Stimulated activated memory B cell treated with anti-CD40 and anti-IgM and Interleukin-4, amounts not matched to agents 10 μg/mL and 1 μg/mL and 100 μg/mL, for 72 hours (primary cell): ENCODE measurements at regions not wholly inside any gene's neighbourhood (a gene's known extent, or its start where the extent isn't known, plus 50 kb on each side); places are given as distances from the start of the nearest gene placed in this dataset.

Experiments
- ATAC-seq: fragments of 150-1000 bp; cut with Tn5 transposase; 2 replicates; pipeline ENCODE4 v1.10.0; 2021
- H3K27ac Mint-ChIP-seq: one replicate; pipeline ENCODE4 v1.8.0; 2022; ENCODE audit warnings: mild to moderate bottlenecking, mixed read lengths
- H3K27me3 Mint-ChIP-seq: one replicate; pipeline ENCODE4 v1.8.0; 2022; ENCODE audit warnings: mixed read lengths
- H3K36me3 Mint-ChIP-seq: one replicate; pipeline ENCODE4 v1.8.0; 2022; ENCODE audit warnings: mixed read lengths
- H3K4me1 Mint-ChIP-seq: one replicate; pipeline ENCODE4 v1.8.0; 2022; ENCODE audit warnings: mixed read lengths
- H3K4me3 Mint-ChIP-seq: one replicate; pipeline ENCODE4 v1.8.0; 2022; ENCODE audit warnings: mild to moderate bottlenecking, moderate library complexity, mixed read lengths
- H3K9me3 Mint-ChIP-seq: one replicate; pipeline ENCODE4 v1.8.0; 2022; ENCODE audit warnings: mixed read lengths

- no peak for ATAC-seq
- no peaks in the 10 kb centered on the region for H3K36me3 Mint-ChIP-seq
- H3K27me3 Mint-ChIP-seq: no peaks in the 10 kb centered on the region
- no peaks in the 10 kb centered on the region for H3K9me3 Mint-ChIP-seq
- H3K4me1 Mint-ChIP-seq: peaks cover 5% of the 10 kb centered on the region
- H3K4me3 Mint-ChIP-seq: no peak overlapping the region
- no peak overlapping the region for H3K27ac Mint-ChIP-seq
Measured at GRCh38 chr12:93318720-93319522, 58.8 kb upstream of the NUDT4 start.

- Mint-ChIP-seq H3K9me3 (no peaks in the 10 kb centered on the region), H3K27ac (no peak overlapping the region), H3K4me1 (peaks cover 5% of the 10 kb centered on the region), H3K4me3 (no peak overlapping the region), H3K27me3 (no peaks in the 10 kb centered on the region), H3K36me3 (no peaks in the 10 kb centered on the region)
- ATAC-seq: no peak
Measured at GRCh38 chr12:93319523-93320050, 58.1 kb upstream of the NUDT4 start.

DNA sequence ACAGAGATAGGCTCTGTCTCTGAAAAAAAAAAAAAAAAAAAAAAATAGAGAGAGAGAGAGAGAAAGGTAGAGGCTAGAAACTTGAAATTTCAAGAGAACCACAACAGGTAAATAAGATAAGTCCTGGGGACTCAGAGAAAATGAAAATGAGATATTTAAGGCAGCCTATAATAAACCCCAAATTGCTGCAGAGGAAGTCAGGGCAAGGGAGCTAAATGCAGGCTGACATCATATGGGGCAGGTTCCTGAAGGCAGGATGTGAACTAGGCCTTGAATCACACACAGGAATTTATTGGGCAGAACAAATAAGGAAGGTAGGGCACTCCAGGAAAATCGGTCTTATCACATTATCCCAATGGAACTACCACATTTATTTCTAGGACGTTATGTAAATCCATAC is 54.9 kb upstream of the NUDT4 start:
- Mint-ChIP-seq H3K4me3 (no peak overlapping the region), H3K36me3 (no peaks in the 10 kb centered on the region), H3K27me3 (no peaks in the 10 kb centered on the region), H3K9me3 (no peaks in the 10 kb centered on the region), H3K4me1 (no peaks in the 10 kb centered on the region), H3K27ac (no peak overlapping the region)
- ATAC-seq: no peak

DNA sequence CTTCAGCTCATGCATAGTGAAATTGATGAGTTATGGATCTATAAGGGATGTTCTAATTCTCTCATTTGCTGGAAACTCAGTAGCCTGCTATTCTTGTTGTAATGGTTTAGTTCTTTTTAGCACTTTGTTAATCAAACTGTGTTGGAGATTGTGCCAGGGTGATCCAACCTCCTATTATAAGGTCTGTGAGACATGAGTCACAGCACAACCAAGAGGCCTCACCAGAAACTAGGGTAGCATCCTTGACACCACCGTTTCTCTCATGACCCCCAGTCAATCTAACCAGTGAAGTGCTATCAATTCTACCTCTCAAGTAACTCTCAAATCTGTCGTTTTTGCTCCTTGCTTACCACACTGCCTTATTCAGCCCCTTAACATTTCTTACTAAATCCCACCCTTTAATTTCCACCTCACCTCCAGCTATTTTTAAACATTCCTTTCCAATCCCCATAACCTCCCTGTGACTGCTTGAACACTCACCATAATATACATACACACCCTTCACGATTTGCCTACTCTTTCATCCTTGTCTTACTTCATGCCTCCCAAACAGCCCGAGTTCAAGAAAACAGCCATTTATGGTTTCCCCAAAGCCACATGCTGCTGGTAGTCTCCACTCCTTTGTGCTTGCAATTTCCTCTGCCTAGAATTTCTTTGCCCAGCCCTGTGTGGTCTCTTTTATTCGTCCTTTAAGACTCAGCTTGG is 53.9 kb upstream of the NUDT4 start:
- Mint-ChIP-seq H3K27ac (no peak overlapping the region), H3K27me3 (no peaks in the 10 kb centered on the region)

GRCh38 chr12:93325855-93326254 is 51.9 kb upstream of the NUDT4 start:
- ATAC-seq: no peak
- no peak overlapping the region for H3K4me3 Mint-ChIP-seq
- H3K36me3 Mint-ChIP-seq: no peaks in the 10 kb centered on the region
- no peaks in the 10 kb centered on the region for H3K9me3 Mint-ChIP-seq
- H3K27me3 Mint-ChIP-seq: no peaks in the 10 kb centered on the region
- no peak overlapping the region for H3K27ac Mint-ChIP-seq
- H3K4me1 Mint-ChIP-seq: no peaks in the 10 kb centered on the region

More for the DNA sequence above, 53.9 kb upstream of the NUDT4 start:
- ATAC-seq: no peak
- H3K9me3 Mint-ChIP-seq: no peaks in the 10 kb centered on the region
- H3K4me1 Mint-ChIP-seq: no peaks in the 10 kb centered on the region
- H3K4me3 Mint-ChIP-seq: no peak overlapping the region
- no peaks in the 10 kb centered on the region for H3K36me3 Mint-ChIP-seq
